GM10248 (cell line): ENCODE measurements at regions not wholly inside any gene's neighbourhood (a gene's known extent, or its start where the extent isn't known, plus 50 kb on each side); places are given as distances from the start of the nearest gene placed in this dataset.

Experiments
- CTCF ChIA-PET: fragments of 300-600 bp; sonication (Branson Sonifier 250); formaldehyde crosslinking; extraction: SDS; loops from one replicate; lab custom pipeline; 2021; ENCODE audit warnings: antibody characterized with exemption; lab: Yijun Ruan, JAX
- POLR2A ChIA-PET: fragments of 350-650 bp; sonication (Branson Sonifier 250); formaldehyde crosslinking; extraction: SDS; loops from one replicate; lab custom pipeline; 2020; ENCODE audit warnings: antibody characterized with exemption; lab: Yijun Ruan, JAX
- DNase-seq: peaks from one replicate; pipeline ENCODE4 v3.0.0; 2012; ENCODE audit errors: extremely low spot score
- TF ChIP-seq, protein P1 (sequence below): IDR thresholded peaks from 2 replicates; pipeline ENCODE4 v1.5.1; 2012; ENCODE audit warnings: mild to moderate bottlenecking, low read depth; ENCODE audit errors: extremely low read depth, missing control alignments, control extremely low read depth

GRCh38 chr9:75651709-75652108, 238.8 kb upstream of the PCSK5 start:
- no peak for DNase-seq
- ChIA-PET POLR2A (no interaction called here), CTCF (no interaction called here)
- TF ChIP-seq, protein P1, sequence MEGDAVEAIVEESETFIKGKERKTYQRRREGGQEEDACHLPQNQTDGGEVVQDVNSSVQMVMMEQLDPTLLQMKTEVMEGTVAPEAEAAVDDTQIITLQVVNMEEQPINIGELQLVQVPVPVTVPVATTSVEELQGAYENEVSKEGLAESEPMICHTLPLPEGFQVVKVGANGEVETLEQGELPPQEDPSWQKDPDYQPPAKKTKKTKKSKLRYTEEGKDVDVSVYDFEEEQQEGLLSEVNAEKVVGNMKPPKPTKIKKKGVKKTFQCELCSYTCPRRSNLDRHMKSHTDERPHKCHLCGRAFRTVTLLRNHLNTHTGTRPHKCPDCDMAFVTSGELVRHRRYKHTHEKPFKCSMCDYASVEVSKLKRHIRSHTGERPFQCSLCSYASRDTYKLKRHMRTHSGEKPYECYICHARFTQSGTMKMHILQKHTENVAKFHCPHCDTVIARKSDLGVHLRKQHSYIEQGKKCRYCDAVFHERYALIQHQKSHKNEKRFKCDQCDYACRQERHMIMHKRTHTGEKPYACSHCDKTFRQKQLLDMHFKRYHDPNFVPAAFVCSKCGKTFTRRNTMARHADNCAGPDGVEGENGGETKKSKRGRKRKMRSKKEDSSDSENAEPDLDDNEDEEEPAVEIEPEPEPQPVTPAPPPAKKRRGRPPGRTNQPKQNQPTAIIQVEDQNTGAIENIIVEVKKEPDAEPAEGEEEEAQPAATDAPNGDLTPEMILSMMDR: no peak

DNA sequence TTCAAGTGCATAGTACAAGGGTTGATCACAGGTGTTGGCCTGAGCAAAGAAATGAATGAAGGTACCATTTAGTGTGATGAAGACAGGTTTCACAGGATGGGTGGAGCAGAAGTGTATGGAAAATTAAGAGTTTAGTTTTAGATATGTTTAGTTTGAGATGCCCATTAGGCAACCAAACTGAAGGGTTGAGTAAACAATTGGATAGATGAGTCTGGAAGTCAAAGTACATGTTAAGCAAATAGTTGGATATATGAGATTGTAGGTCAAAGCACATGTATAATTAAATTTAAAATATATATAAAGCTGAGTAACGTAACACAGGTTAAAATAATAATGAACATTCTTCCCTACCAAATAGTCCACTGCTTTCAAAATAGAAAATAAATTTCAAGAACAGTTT, 237.1 kb upstream of the PCSK5 start:
- no peak for DNase-seq
- POLR2A ChIA-PET: no interaction called here
- TF ChIP-seq, protein P1: no peak
- CTCF ChIA-PET: interaction anchor here (1.5 kb wide), 1 partner anchor 17 kb away, joined by 4 read pairs; no protein-coding TSS in a partner anchor

DNA sequence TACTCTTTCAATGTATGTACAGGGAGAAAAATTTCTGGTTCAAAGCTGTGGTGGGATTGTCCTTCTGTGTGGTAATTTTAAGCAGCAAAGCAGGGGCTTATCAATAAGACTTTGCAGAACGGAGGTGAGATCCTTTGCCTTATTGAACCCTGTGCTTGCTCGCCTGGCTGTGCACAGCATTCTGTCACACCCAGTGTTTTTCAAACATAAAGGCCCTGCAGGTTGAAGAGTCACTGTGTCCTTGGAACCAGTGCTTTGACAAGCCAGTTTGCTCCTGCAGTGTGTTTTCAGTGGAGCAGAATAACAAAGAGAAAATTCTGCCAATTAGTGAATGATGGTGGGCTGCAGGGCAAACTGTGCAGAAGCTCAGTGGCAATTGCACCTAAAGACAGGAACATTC, 236.7 kb upstream of the PCSK5 start:
- POLR2A ChIA-PET: no interaction called here
- no peak for DNase-seq
- TF ChIP-seq, protein P1: no peak
- CTCF ChIA-PET: interaction anchor here (1.5 kb wide), 1 partner anchor 16 kb away, joined by 4 read pairs; no protein-coding TSS in a partner anchor

DNA sequence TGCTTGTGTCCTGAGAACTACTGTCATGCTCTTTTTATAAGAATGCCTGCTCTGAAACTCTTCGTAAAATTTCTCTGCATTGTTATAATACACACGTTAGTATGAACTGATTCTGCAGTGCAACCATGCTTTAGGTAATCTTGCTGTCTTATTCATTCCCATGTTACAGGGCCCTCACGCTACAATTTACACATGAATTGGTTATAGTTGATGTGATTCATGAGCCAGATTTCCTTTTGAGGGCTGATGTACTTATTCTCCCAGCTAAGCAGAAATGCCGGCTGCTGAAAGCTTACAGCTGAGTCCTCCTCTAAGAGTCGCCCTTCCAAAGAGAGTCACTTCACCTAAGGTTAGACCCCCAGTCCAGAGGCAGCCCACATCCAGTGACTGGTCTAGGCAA, 233.5 kb upstream of the PCSK5 start:
- TF ChIP-seq, protein P1: no peak
- no peak for DNase-seq
- POLR2A ChIA-PET: no interaction called here
- CTCF ChIA-PET: no interaction called here

- no peak for DNase-seq
- CTCF ChIA-PET: interaction anchor here (0.6 to 1.4 kb wide), 3 partner anchors 13 to 85 kb away, joined by 3 read pairs; no protein-coding TSS in a partner anchor
- POLR2A ChIA-PET: no interaction called here
- TF ChIP-seq, protein P1: no peak
These were observed 232.1 kb upstream of the PCSK5 start for GRCh38 chr9:75658301-75658905.

- TF ChIP-seq, protein P1: no peak
- CTCF ChIA-PET: no interaction called here
- POLR2A ChIA-PET: no interaction called here
- DNase-seq: no peak
These were observed 225.9 kb upstream of the PCSK5 start for GRCh38 chr9:75664597-75664996.
